Breast epithelium (tissue), 4 donors: ENCODE measurements at regions not wholly inside any gene's neighbourhood (a gene's known extent, or its start where the extent isn't known, plus 50 kb on each side); places are given as distances from the start of the nearest gene placed in this dataset.

Experiments
- DNase-seq, 2 donors: peaks; one replicate each; pipeline ENCODE4 v3.0.0-alpha.2; 2019; ENCODE audit warnings: low spot score in 2 of 2
- H3K27ac ChIP-seq, 2 donors: fragments of 200-600 bp; sonication (generic) in 1 of 2; one replicate each; pipeline ENCODE4 v1.5.1; 2016 to 2019; ENCODE audit warnings: mild to moderate bottlenecking in 1 of 2
- H3K27me3 ChIP-seq, 2 donors: fragments of 200-600 bp; sonication (generic) in 1 of 2; one replicate each; pipeline versions ENCODE4 v1.5.1 to v1.6.0; 2017 to 2019; ENCODE audit warnings: control low read depth in 1 of 2, mild to moderate bottlenecking in 1 of 2
- H3K36me3 ChIP-seq: fragments of 200-600 bp; one replicate; pipeline ENCODE4 v1.5.1; 2019
- H3K4me1 ChIP-seq, 2 donors: fragments of 200-600 bp; sonication (generic); one replicate each; pipeline ENCODE4 v1.5.1; 2016 to 2019; ENCODE audit warnings: control low read depth in 1 of 2
- H3K4me3 ChIP-seq, 3 donors: fragments of 200-600 bp; sonication (generic); 1 replicate in 2 of 3; 2 replicates in 1 of 3; pipeline ENCODE4 v1.5.1; 2016 to 2019; ENCODE audit warnings: mild to moderate bottlenecking in 3 of 3, moderate library complexity in 2 of 3
- H3K9me3 ChIP-seq, 2 donors: fragments of 200-600 bp; sonication (generic) in 1 of 2; one replicate each; pipeline ENCODE4 v1.5.1; 2016 to 2019; ENCODE audit warnings: control low read depth in 1 of 2
- CTCF ChIP-seq, 3 donors: fragments of 450-650 bp; IDR thresholded peaks; one replicate each; pipeline ENCODE4 v1.5.1; 2016 to 2017; ENCODE audit warnings: antibody characterized with exemption in 3 of 3, mild to moderate bottlenecking in 3 of 3, moderate library complexity in 3 of 3
- POLR2A ChIP-seq: fragments of 450-650 bp; IDR thresholded peaks from one replicate; pipeline ENCODE4 v1.6.1; 2016; ENCODE audit warnings: antibody characterized with exemption, mild to moderate bottlenecking, moderate library complexity
- POLR2AphosphoS5 ChIP-seq, 3 donors: sonication (generic); formaldehyde crosslinking; IDR thresholded peaks; one replicate each; pipeline ENCODE4 v1.6.1; 2017; ENCODE audit warnings: antibody characterized with exemption in 3 of 3
- intact Hi-C: fragments of 100-400 bp; cut with DNase I; formaldehyde crosslinking; loops from one replicate; pipeline ENCODE4 v1.15.1; 2023; ENCODE audit warnings: low total_unique reads

- Histone ChIP-seq H3K9me3 (no peaks in the 10 kb centered on the region), H3K4me3 (no peak overlapping the region), H3K36me3 (no peaks in the 10 kb centered on the region), H3K4me1 (no peaks in the 10 kb centered on the region), H3K27me3 (peaks cover 0 to 6% of the 10 kb centered on the region in 2 donors), H3K27ac (peak overlapping the region; percentile 56 to 62)
- intact Hi-C loops: no loop called here
- DNase-seq: peak in 1 of 2 donors; percentile 55
- TF ChIP-seq POLR2AphosphoS5 (IDR thresholded peaks at IDR 0.05) (peak; percentile 72 to 93 (median 84)), POLR2A (no peak), CTCF (IDR thresholded peaks at IDR 0.05) (no peak)
Observed at GRCh38 chr22:27212617-27213177, 555.3 kb downstream of the MIAT start.

DNA sequence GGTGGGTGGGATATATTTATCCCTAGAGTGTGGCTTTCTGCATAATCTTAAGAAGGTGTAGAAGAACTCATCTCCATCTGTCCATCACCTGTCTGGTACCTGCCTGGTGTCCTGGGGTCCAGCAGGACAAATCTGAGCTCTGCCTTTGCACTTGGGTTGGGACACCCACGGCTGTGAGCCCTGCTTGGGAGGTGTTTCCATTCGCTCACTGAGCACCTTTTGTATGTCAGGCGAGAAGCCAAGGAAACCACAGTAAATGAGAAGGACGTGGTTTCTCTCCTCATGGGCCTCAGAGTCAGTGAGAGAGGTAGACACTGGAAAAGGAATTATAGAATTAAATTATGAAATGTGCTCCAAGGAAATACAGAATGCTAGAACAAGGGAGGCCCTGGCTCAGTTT, 555.9 kb downstream of the MIAT start:
- Histone ChIP-seq H3K4me1 (no peaks in the 10 kb centered on the region), H3K36me3 (no peaks in the 10 kb centered on the region), H3K4me3 (no peak overlapping the region), H3K9me3 (no peaks in the 10 kb centered on the region), H3K27me3 (peaks cover 0 to 7% of the 10 kb centered on the region in 2 donors), H3K27ac (peak overlapping the region; percentile 56 to 62)
- DNase-seq: no peak
- TF ChIP-seq POLR2AphosphoS5 (IDR thresholded peaks at IDR 0.05) (no peak), CTCF (IDR thresholded peaks at IDR 0.05) (no peak), POLR2A (no peak)
- intact Hi-C loops: no loop called here

DNA sequence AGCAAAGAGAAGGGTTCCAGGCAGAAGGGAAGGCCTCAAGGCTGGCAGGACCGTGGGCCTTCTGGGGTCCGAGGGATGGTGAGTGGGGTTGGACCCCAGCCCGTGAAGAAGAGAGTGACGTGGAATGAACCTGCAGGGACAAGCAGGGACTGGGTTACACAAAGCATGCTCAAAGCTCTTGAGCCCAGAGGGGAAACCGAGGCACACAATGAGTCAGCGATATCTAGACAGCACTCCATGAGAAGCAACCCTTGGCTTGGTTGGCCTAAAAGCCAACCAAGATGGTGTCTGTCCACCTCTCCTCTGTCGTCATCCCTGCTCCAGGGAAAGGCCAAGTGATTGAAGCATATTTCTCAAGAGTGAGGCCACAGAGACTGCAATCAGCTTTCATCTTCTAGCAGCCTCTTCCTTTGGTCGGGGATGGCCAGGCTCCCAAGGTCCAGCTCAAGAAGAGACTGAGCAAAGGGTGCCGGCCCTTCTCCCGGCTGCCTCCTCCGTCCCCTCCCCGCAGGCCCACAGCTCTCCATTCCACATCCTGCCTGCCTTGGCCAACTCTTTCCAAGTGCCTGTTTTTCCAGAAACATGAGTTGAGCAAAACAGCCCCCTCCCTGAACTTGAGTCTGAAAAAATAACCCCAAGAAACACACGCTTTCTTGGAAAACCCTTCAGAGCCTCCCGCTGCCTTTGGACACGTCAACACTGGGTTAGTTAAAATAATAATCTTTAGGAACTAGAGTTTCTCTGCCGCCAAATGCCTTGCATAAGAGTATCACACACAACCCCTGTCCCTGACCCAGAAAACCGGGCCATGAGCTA, 556.6 kb downstream of the MIAT start:
- no peaks in the 10 kb centered on the region for H3K36me3 ChIP-seq
- DNase-seq: peak in 1 of 2 donors; percentile 50
- peaks cover 0 to 7% of the 10 kb centered on the region in 2 donors for H3K27me3 ChIP-seq
- no peaks in the 10 kb centered on the region for H3K4me1 ChIP-seq
- no peak overlapping the region for H3K4me3 ChIP-seq
- no peaks in the 10 kb centered on the region for H3K9me3 ChIP-seq
- intact Hi-C loops: no loop called here
- H3K27ac ChIP-seq: peak overlapping the region; percentile 56 to 62
- TF ChIP-seq POLR2AphosphoS5 (IDR thresholded peaks at IDR 0.05) (peak in 1 of 3 donors; percentile 88), CTCF (IDR thresholded peaks at IDR 0.05) (no peak)

GRCh38 chr22:27214691-27215090, 557.3 kb downstream of the MIAT start:
- Histone ChIP-seq H3K36me3 (no peaks in the 10 kb centered on the region), H3K4me1 (no peaks in the 10 kb centered on the region), H3K27ac (peak overlapping the region; percentile 52 to 72), H3K9me3 (no peaks in the 10 kb centered on the region), H3K27me3 (peaks cover 0 to 7% of the 10 kb centered on the region in 2 donors), H3K4me3 (no peak overlapping the region)
- DNase-seq: no peak
- intact Hi-C loops: no loop called here
- TF ChIP-seq CTCF (IDR thresholded peaks at IDR 0.05): no peak
- no peak for TF ChIP-seq POLR2AphosphoS5 (IDR thresholded peaks at IDR 0.05)
- TF ChIP-seq POLR2A: no peak

GRCh38 chr22:27215871-27216270, 558.5 kb downstream of the MIAT start:
- no peak overlapping the region for H3K4me3 ChIP-seq
- no peak overlapping the region for H3K27ac ChIP-seq
- intact Hi-C loops: no loop called here
- H3K4me1 ChIP-seq: no peaks in the 10 kb centered on the region
- no peak for DNase-seq
- H3K27me3 ChIP-seq: peaks cover 0 to 7% of the 10 kb centered on the region in 2 donors
- TF ChIP-seq POLR2A (no peak), CTCF (IDR thresholded peaks at IDR 0.05) (no peak), POLR2AphosphoS5 (IDR thresholded peaks at IDR 0.05) (no peak)
- H3K36me3 ChIP-seq: no peaks in the 10 kb centered on the region
- H3K9me3 ChIP-seq: no peaks in the 10 kb centered on the region
